ENCODE measurements at regions not wholly inside any gene's neighbourhood (a gene's known extent, or its start where the extent isn't known, plus 50 kb on each side); places are given as distances from the start of the nearest gene placed in this dataset.
"Not testable (repeated sequence)": the region's sequence is repeated elsewhere in the genome, so short reads cannot be mapped to it uniquely, and the experiment has no call there.

GRCh38 chr12:31162896-31163560, 89.4 kb downstream of the DDX11 start:
- not testable (repeated sequence) for DNase-seq

- DNase-seq: not testable (repeated sequence)
These were observed 100.6 kb downstream of the DDX11 start for GRCh38 chr12:31174293-31174692.

- DNase-seq: not testable (repeated sequence)
These were observed 103.9 kb downstream of the DDX11 start for GRCh38 chr12:31177514-31177913.

- DNase-seq: not testable (repeated sequence)
These were observed 105.2 kb downstream of the DDX11 start for GRCh38 chr12:31178875-31179274.

- DNase-seq: not testable (repeated sequence)
These were observed 106.1 kb downstream of the DDX11 start for GRCh38 chr12:31179627-31180237.

GRCh38 chr12:31182571-31182970, 108.9 kb downstream of the DDX11 start:
- DNase-seq: not testable (repeated sequence)

DNA sequence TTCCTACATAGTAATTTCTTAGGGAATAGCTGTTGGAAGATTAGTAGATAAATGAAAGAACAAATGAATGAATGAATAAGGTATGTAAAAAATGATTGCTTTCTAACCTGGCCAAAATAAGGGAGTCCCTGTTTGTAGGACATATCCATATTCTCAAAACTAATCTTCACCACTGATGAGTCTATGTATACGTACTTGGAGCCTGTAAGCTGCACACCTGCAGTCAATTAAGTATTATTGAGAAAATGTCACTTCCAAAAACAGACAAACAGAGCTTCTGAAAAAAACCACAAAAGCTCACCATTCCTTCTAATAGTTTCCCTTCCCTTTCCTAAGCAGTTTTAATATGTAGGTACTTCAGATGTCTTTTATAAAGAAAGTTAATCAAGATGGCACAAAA, 109.4 kb downstream of the DDX11 start:
- DNase-seq: not testable (repeated sequence)

DNA sequence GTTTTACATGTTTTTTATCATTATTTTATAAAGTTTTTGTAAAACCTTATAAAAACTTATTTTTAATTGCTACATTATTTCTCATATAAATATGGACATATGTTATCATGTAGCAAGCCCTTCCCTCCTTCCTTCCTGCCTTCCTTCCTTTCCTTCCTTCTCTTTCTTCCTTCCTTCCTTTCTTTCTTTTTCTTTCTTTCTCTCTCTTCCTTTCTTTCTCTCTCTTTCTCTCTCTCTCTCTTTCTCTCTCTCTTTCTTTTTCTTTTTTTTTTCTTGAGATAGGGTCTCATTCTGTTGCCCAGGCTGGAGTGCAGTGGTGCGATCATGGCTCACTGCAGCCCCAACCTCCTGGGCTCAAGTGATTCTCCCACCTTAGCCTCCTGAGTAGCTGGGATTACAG, 110.2 kb downstream of the DDX11 start:
- not testable (repeated sequence) for DNase-seq

- not testable (repeated sequence) for DNase-seq
These were observed 111.0 kb downstream of the DDX11 start for GRCh38 chr12:31184667-31185066.

- DNase-seq: not testable (repeated sequence)
These were observed 119.0 kb downstream of the DDX11 start for GRCh38 chr12:31192689-31193088.

GRCh38 chr12:31195620-31196019, 122.0 kb downstream of the DDX11 start:
- DNase-seq: not testable (repeated sequence)

- not testable (repeated sequence) for DNase-seq
These were observed 125.8 kb downstream of the DDX11 start for GRCh38 chr12:31199476-31199875.

GRCh38 chr12:31201382-31201781, 124.6 kb downstream of the SINHCAF start:
- no peak for DNase-seq

GRCh38 chr12:31203261-31203660, 122.7 kb downstream of the SINHCAF start:
- DNase-seq: no peak

GRCh38 chr12:31205054-31205453, 120.9 kb downstream of the SINHCAF start:
- no peak for DNase-seq

DNA sequence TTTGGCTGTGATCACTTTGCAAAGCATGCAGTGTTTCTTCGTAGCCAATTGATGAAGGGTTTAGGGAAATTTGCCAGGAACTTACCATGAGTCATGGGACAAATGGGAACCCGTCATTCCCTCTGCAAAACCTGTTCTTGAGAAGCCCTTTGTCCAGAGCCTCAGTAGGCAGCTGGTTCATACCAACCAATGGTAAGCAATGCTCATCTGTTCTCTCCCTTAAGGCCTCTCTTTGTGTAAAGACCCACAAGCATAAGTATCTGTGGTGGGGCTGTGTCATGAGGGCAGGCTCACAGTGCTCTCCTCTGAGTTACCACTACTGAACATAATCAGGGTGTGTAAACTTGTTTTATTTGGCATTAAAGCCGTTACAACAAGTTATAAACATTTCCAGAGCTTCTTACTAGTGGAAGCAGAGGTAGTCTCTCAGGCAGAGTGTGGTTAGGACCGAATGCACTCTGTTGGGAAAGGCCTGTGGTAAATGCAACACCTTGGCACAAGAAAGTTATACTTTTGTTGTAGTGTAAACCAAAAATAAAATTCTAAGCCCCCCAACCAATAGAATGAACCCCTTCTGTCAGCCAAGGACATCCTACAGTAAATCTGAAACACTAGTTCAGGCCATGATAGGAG, 119.8 kb downstream of the SINHCAF start:
- no peak for DNase-seq

GRCh38 chr12:31207799-31208465, 118.0 kb downstream of the SINHCAF start:
- DNase-seq: no peak

DNA sequence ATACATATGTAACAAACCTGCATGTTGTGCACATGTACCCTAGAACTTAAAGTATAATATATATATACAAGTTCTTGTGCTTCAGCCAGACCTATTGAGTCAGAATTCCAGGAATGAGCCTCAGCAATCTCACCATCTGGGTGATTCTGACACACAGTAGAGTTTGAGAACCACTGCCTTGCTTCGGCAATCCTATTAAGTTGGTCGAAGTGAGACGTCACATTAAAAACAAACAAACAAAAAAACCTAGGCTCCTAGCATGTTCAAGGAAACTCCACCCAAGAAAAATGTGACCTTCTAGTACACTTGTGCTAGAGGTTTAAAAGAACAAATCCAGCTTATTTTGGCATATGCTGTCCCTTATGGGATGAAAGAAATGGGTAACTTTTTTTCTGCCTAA, 115.8 kb downstream of the SINHCAF start:
- DNase-seq: no peak

GRCh38 chr12:31210541-31210940, 115.4 kb downstream of the SINHCAF start:
- DNase-seq: no peak

GRCh38 chr12:31214626-31215517, 111.1 kb downstream of the SINHCAF start:
- DNase-seq: no peak

DNA sequence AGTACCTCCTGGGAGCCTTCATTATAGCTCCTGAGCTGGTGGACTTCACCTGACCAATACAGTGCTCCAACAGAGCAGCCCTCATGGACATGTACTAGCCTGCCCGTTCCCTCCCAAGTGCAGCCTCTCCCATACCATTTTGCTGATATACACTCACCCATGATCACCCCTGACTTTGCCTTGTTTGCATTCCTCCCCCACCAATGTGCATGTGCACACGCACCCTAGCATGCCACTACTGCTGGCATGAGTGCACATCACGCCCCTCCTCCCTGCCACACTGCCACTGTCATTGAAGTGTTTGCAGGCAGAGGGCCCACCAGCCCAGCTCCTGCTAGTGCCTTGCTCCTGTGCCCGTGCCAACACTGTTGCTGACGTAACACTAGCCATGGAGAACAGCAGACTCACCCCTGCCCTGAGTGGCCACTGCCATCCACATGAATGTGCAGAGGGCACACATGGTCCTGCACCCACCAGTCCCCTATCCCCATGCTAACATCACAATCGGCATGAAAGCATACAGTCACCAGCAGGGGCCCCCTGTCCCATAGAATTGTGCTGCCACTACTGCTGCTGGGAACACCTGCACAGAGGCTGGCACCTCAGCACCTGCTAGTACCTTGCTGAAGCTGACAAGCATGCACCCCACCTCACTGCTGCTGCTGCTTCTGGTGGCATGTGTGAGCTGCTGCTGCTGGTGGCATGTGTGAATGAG, 110.3 kb downstream of the SINHCAF start:
- DNase-seq: no peak

- DNase-seq: no peak
These were observed 109.5 kb downstream of the SINHCAF start for GRCh38 chr12:31216479-31216878.
